Gastrocnemius medialis (tissue), 4 donors: ENCODE measurements at regions not wholly inside any gene's neighbourhood (a gene's known extent, or its start where the extent isn't known, plus 50 kb on each side); places are given as distances from the start of the nearest gene placed in this dataset.

Experiments used
- ATAC-seq, 2 donors: fragments of 150-250 bp; one replicate each; pipeline ENCODE4 v1.9.1; 2016
- DNase-seq, 2 donors: peaks; one replicate each; pipeline ENCODE4 v3.0.0-alpha.2; 2019
- H3K27ac ChIP-seq, 4 donors: fragments of 200-600 bp; sonication (generic); 1 replicate in 1 of 4; 2 replicates in 3 of 4; pipeline ENCODE4 v1.5.1; 2016 to 2018; ENCODE audit warnings: mild to moderate bottlenecking in 2 of 4, moderate library complexity in 1 of 4
- H3K27me3 ChIP-seq, 3 donors: fragments of 200-600 bp; sonication (generic) in 2 of 3; 1 replicate in 1 of 3; 2 replicates in 2 of 3; pipeline versions ENCODE4 v1.5.1 to v1.6.0; 2016 to 2019; ENCODE audit warnings: mild to moderate bottlenecking in 1 of 3, moderate library complexity in 1 of 3
- H3K36me3 ChIP-seq, 2 donors: fragments of 200-600 bp; sonication (generic) in 1 of 2; one replicate each; pipeline ENCODE4 v1.5.1; 2017 to 2018
- H3K4me1 ChIP-seq, 2 donors: fragments of 200-600 bp; sonication (generic) in 1 of 2; one replicate each; pipeline ENCODE4 v1.5.1; 2016 to 2017; ENCODE audit warnings: mild to moderate bottlenecking in 2 of 2
- H3K4me3 ChIP-seq, 4 donors: fragments of 200-600 bp; sonication (generic) in 3 of 4; 1 replicate in 1 of 4; 2 replicates in 3 of 4; pipeline ENCODE4 v1.5.1; 2016 to 2019; ENCODE audit warnings: mild to moderate bottlenecking in 2 of 4
- H3K9me3 ChIP-seq, 3 donors: fragments of 200-600 bp; sonication (generic) in 2 of 3; 1 replicate in 1 of 3; 2 replicates in 2 of 3; pipeline ENCODE4 v1.5.1; 2016 to 2019
- POLR2A ChIP-seq, 2 donors: fragments of 450-650 bp; IDR thresholded peaks; one replicate each; pipeline ENCODE4 v1.6.1; 2017; ENCODE audit warnings: antibody characterized with exemption in 2 of 2, mild to moderate bottlenecking in 2 of 2, moderate library complexity in 2 of 2
- in situ Hi-C, 4 donors: fragments of 200-750 bp; cut with MboI; loops; one replicate each; pipeline versions ENCODE4 v1.15.0 to v1.8.0; 2017; ENCODE audit warnings: low sequenced_read_pairs in 4 of 4
- intact Hi-C: fragments of 100-400 bp; cut with DNase I; formaldehyde crosslinking; loops from one replicate; pipeline ENCODE4 v1.15.1; 2023; ENCODE audit warnings: low total_unique reads
- TF ChIP-seq, protein P1 (sequence below), 5 experiments: fragments of 450-650 bp in 3 of 5; fragments of 200-600 bp in 2 of 5; sonication (generic) in 2 of 5; IDR thresholded peaks in 4 of 5; conservative IDR thresholded peaks in 1 of 5; 1 replicate in 4 of 5; 2 replicates in 1 of 5; pipeline ENCODE4 v1.5.1; 2016 to 2019; ENCODE audit warnings: antibody characterized with exemption in 5 of 5, mild to moderate bottlenecking in 3 of 5, moderate library complexity in 3 of 5

- TF ChIP-seq, protein P1, sequence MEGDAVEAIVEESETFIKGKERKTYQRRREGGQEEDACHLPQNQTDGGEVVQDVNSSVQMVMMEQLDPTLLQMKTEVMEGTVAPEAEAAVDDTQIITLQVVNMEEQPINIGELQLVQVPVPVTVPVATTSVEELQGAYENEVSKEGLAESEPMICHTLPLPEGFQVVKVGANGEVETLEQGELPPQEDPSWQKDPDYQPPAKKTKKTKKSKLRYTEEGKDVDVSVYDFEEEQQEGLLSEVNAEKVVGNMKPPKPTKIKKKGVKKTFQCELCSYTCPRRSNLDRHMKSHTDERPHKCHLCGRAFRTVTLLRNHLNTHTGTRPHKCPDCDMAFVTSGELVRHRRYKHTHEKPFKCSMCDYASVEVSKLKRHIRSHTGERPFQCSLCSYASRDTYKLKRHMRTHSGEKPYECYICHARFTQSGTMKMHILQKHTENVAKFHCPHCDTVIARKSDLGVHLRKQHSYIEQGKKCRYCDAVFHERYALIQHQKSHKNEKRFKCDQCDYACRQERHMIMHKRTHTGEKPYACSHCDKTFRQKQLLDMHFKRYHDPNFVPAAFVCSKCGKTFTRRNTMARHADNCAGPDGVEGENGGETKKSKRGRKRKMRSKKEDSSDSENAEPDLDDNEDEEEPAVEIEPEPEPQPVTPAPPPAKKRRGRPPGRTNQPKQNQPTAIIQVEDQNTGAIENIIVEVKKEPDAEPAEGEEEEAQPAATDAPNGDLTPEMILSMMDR (IDR thresholded peaks at IDR 0.05 in 4 of 5, conservative IDR thresholded peaks at IDR 0.05 in 1 of 5), result no peak
- TF ChIP-seq POLR2A (IDR thresholded peaks at IDR 0.05), result no peak
Measured at GRCh38 chrX:39499996-39500395, 597.8 kb downstream of the BCOR start.

GRCh38 chrX:39501822-39502221, 595.9 kb downstream of the BCOR start:
- H3K4me3 ChIP-seq, result no peak overlapping the region
- H3K27ac ChIP-seq, result no peak overlapping the region
- DNase-seq, result no peak
- in situ Hi-C loops (no loop called here), intact Hi-C loops (no loop called here)
- TF ChIP-seq, protein P1 (IDR thresholded peaks at IDR 0.05 in 4 of 5, conservative IDR thresholded peaks at IDR 0.05 in 1 of 5), result no peak
- no peaks in the 10 kb centered on the region for H3K27me3 ChIP-seq
- no peaks in the 10 kb centered on the region for H3K4me1 ChIP-seq
- no peaks in the 10 kb centered on the region for H3K9me3 ChIP-seq
- no peaks in the 10 kb centered on the region for H3K36me3 ChIP-seq
- ATAC-seq, result no peak

More at GRCh38 chrX:39499996-39500395, 597.8 kb downstream of the BCOR start:
- ATAC-seq (no peak), DNase-seq (no peak)
- intact Hi-C loops, result no loop called here
- Histone ChIP-seq H3K4me3 (no peak overlapping the region), H3K4me1 (no peaks in the 10 kb centered on the region), H3K9me3 (no peaks in the 10 kb centered on the region), H3K27me3 (no peaks in the 10 kb centered on the region), H3K27ac (no peak overlapping the region), H3K36me3 (no peaks in the 10 kb centered on the region)
- in situ Hi-C loops, result no loop called here

DNA sequence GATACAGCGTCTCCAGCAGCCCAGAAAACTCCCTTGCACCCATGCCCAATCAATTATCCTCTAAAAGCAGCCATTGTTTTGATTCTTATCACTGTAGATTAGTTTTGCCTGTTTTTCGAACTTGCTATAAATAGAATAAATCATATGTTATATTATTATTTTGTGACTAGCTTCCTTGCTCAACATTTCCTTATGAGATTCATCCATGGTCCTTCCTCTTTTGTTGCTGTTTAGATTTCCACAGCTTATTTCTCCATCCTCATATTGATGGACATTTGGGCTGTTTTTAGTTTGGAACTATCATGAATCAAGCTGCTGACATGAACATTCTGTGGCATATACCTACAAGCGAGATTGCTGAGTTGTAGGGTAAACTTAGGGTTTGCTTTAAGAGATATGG, 595.3 kb downstream of the BCOR start:
- no peaks in the 10 kb centered on the region for H3K36me3 ChIP-seq
- no peaks in the 10 kb centered on the region for H3K27me3 ChIP-seq
- no peak for ATAC-seq
- TF ChIP-seq, protein P1 (IDR thresholded peaks at IDR 0.05 in 4 of 5, conservative IDR thresholded peaks at IDR 0.05 in 1 of 5), result no peak
- TF ChIP-seq POLR2A (IDR thresholded peaks at IDR 0.05), result no peak
- H3K4me1 ChIP-seq, result no peaks in the 10 kb centered on the region
- in situ Hi-C loops, result no loop called here
- no peak for DNase-seq
- no peak overlapping the region for H3K27ac ChIP-seq
- intact Hi-C loops, result no loop called here
- H3K4me3 ChIP-seq, result no peak overlapping the region
- no peaks in the 10 kb centered on the region for H3K9me3 ChIP-seq

- DNase-seq, result no peak
- ATAC-seq, result no peak
- Histone ChIP-seq H3K4me1 (no peaks in the 10 kb centered on the region), H3K27me3 (no peaks in the 10 kb centered on the region), H3K36me3 (no peaks in the 10 kb centered on the region), H3K9me3 (peaks cover 0 to under 1% (median 0%) of the 10 kb centered on the region in 3 donors), H3K4me3 (no peak overlapping the region), H3K27ac (no peak overlapping the region)
- TF ChIP-seq POLR2A (IDR thresholded peaks at IDR 0.05), result no peak
- TF ChIP-seq, protein P1 (IDR thresholded peaks at IDR 0.05 in 4 of 5, conservative IDR thresholded peaks at IDR 0.05 in 1 of 5), result no peak
- in situ Hi-C loops (no loop called here), intact Hi-C loops (no loop called here)
Measured at GRCh38 chrX:39504227-39504626, 593.5 kb downstream of the BCOR start.

DNA sequence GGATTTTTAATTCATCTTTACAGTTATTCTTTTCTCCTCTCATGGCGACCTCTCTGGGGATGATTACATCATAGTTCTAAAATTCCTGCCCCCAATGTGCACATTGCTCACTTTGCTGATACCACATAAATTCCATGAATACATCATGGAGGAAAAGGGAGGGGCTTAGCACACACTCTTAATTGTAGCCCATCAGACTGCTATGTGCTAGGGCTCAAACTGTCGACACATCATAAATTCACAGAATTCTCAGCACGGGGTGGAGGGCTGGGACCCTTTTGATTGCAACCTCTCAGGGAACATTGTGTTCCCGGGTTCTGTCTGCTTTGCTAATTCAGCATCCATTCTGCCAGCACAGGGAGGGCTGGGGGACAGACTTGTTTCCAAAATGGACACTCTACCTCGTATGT, 592.9 kb downstream of the BCOR start:
- Histone ChIP-seq H3K27ac (no peak overlapping the region), H3K27me3 (no peaks in the 10 kb centered on the region), H3K9me3 (peaks cover 0 to 6% (median 0%) of the 10 kb centered on the region in 3 donors), H3K4me3 (no peak overlapping the region), H3K36me3 (no peaks in the 10 kb centered on the region), H3K4me1 (no peaks in the 10 kb centered on the region)
- TF ChIP-seq POLR2A (IDR thresholded peaks at IDR 0.05), result no peak
- TF ChIP-seq, protein P1 (IDR thresholded peaks at IDR 0.05 in 4 of 5, conservative IDR thresholded peaks at IDR 0.05 in 1 of 5), result no peak
- no peak for DNase-seq
- intact Hi-C loops, result no loop called here
- in situ Hi-C loops, result no loop called here
- no peak for ATAC-seq
